ENCODE measurements at regions not wholly inside any gene's neighbourhood (a gene's known extent, or its start where the extent isn't known, plus 50 kb on each side); places are given as distances from the start of the nearest gene placed in this dataset.
A peak's percentile ranks its signal among the peaks of the same experiment; 100 is the strongest.

DNA sequence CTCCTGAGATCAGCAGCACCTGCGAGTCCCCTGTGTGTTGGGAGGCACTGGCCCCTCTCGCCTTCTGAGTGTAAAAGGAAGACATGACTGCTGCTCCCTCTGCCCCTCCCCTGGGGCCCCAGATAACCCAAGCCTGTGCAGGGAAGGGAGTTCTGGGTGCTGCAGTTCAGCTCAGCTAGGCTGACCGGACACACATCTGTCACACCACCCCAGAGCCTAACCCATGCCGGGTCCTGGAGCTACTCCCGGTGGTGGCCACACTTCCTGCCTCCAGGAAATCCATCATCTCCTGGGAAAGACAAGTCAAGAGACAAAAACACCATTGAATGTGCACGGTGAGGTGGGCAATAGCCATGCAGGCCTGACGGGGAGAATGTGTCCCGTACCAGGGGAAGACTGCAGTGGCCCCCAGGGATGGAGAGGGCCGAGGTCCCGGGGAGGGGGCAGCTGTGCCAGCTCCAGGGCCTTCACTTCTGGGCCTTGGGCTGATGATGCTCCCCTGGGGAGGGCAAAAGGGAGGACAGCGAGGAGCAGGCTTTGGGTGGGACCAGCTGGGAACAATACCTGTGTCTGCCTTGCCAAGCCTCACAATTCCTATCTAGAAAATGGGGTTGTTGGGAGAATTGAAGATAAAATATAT is 210.6 kb downstream of the TFCP2L1 start:
- DNase-seq (ENCODE audit: low read depth in 2 of 2) = no peak

DNA sequence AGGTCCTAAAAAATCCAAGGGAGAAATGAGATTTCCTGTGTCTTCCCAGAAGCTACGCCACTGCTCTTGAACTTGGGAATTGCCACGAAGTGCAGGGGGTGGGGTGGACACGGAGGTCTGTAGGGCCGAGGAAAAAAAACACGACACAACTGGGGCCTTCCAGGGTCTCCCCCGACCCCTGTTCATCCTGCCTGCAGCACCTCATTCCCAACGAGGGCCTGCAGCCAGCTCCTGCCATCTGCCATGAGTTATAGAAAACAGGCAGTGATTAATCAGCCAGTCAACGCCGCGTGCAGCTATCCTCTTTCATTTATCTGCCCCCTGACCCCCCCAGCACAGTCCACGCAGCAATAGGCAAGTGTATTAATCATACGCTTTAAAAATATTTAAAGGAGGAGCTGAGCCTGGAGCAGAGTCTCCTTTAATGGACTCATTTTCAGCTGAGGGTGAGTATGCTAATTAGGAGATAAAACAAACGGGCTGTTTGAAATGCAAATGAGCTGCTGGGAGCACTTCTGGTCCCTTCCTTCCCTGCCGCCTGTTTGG is 209.9 kb downstream of the TFCP2L1 start:
- DNase-seq (ENCODE audit: low read depth in 2 of 2) = no peak

DNA sequence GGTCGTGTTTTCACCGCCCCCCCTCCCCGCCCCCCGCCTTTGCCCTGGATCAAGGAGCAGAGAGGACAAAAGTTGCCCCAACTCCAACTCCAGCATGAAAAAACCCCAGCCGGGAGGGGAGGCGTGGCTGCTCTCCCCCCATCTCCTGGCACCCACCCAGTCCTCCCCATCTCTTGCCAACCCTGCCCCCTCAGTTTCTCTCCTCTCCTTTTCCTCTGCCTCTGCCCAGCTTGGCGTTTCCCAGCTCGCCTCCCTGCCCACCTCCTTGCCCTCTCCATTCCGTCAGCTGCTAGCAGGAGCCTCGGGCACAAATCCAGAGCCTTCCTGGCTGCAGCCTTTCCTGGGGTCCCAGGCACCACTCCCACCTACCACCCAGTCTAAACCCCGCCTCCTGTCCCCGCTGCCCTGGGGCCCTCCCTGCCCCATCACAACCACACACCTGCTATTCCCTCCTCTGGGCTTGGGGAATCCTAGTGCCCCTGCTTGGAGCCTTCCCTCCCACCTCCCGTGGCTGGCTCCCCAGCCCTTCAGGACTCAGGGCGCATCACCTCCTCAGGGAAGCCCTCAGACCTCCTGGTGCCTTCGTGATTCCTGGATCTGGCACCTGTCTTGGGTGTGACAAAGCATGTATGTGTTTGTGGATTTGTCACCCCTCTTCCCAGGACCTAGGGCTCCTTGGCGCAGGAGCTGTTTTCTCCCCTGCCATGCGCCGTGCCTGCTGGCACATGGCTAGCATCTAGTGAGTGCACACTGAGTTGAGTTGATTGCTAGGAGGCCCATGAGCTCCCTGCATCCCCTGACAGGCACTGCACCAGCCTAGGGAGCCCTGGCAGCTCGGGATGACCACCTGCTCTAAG is 209.1 kb downstream of the TFCP2L1 start:
- no peak for DNase-seq (ENCODE audit: low read depth in 2 of 2)

DNA sequence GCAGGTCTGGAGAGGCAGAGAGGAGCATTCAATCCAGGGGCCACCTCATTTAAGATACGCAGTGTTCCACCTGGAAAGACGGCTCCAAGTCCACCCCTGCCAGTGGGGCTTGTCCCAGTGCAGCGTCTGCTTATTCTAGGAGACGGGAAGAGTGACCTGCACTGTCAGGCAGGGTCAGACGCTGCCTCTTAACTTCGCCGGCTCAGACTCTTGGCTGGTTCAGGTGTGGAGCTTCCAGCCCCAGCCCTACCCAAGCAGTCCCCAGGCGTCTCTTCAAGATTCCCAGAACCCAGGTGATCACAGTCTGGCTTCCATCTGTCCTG is 208.5 kb downstream of the TFCP2L1 start:
- no peak for DNase-seq (ENCODE audit: low read depth in 2 of 2)

DNA sequence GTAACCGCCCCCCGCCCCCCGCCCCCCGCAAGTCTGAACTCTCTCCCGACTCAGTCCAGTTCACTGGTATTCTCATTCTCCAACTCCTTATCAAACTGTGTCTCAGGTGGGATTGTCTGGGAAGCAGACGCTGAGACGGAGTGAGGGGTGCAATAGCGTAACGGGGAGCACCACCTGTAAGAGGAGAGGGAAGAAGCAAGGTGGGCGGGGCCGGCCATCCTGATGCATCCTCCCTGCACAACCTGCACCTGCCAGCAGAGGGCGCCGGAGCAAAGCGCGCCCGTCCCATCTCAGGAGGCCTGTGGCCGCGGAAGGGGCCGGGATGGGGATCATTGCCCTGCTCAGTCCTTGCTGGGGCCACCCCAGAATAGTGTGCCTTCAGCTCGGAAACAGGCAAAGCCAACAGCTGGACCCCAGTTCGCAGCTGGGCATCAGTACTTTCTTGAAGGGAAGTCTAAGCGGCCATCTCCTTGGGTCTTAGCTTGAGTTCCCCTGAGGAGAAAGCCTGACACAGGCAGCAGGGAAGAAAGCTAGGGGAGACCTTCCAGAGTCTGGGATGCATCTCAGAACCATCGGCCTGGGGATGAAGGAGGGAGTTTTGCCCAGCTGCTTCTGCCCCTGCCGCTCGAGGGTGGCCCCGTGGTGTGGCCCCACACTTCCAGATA is 208.0 kb downstream of the TFCP2L1 start:
- peak; percentile 12 to 26 for DNase-seq (ENCODE audit: low read depth in 2 of 2)

DNA sequence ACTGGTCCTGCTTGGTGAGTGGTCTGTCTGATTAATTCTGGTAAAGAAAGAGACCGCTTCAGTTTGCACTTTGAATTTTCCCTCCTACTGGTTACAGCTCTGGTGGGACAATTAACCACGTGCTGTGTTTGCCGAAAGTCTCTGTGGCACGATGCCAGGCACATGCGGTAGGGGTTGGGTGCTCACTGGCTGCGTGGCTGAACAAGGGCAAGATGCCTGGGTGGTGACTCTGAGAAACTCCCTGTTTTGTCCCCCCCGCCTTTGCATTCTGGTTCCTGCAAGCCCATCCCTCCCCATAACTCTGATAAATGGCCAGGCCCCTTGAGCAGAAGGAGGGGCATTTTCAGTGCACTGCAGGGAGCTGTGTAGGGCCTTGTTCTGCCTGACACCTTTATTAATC is 206.1 kb downstream of the TFCP2L1 start:
- DNase-seq (ENCODE audit: low read depth in 2 of 2) = no peak

DNA sequence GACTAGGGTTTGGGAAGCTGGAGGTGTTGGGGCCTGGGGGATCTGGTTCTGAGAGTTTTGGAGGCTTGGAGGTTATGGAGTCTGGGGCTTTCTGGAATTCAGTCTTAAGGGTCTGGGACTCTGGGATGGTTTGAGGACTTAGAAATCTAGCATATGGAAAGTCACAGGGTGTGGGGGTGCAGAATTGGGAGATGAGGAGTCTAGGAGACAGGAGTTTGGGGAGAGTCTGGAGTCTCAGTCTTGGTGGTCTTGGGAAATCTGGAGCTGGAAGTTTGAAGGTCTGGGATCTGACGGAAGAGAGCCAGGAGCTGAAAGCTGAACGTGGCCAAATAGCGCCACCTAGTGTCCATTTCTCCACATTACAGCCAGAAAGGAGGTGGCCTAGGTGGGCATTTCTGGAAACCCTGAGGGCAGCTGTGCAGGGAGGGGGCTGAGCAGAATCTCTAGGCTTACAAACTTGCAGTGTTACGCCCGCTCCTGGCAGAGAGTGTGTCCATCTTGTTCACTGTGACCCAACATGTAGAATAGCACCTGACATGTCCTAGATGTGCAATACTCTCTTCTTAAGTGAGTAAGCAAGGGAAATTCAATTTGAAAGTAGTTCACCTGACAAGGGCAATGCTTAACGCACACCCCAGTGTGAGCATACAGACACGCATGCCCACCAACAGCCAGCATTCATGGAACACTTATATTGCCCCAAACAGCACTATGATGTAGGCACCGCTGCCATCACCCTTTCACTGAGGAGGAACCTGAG is 204.8 kb downstream of the TFCP2L1 start:
- DNase-seq (ENCODE audit: low read depth in 2 of 2) = peak in 1 of 2 donors; percentile 10

DNA sequence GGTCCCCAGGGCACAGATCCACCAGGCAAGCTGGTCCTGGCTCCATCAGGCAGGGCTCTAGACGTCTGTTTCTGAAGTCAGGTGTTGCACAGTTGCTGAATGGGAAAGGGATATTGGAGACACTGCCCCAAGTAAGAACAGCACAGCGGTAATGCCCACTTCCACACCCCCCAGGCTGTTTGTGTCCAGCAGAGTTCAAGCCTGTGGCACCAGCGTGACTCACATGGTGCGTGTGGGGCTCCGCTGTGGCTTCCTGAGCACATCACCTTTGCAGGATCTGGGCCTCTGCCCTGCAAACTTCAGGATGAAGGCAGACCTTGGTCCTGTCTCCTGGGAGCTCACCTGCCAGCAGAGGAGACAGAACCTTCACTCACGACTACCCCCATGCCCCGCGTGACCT is 203.3 kb downstream of the TFCP2L1 start:
- DNase-seq (ENCODE audit: low read depth in 2 of 2) = no peak

DNA sequence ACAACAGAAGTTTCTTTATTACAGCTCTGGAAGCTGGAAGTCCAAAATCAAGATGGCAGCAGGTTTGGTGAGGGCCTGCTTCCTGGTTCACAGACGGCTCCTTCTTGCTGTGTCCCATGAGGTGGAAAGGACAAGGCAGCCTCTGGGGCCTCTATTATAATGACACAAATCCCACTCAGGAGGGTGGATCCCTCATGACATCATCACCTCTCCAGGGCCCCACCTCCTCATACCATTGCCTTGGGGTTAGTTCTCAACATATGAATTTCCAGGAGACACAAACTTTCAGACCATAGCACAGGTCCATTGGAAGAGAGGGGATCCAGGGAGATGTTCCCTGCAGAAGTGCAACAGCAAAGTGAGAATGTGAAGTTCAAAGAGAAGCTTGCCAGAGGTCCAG is 202.8 kb downstream of the TFCP2L1 start:
- no peak for DNase-seq (ENCODE audit: low read depth in 2 of 2)

DNA sequence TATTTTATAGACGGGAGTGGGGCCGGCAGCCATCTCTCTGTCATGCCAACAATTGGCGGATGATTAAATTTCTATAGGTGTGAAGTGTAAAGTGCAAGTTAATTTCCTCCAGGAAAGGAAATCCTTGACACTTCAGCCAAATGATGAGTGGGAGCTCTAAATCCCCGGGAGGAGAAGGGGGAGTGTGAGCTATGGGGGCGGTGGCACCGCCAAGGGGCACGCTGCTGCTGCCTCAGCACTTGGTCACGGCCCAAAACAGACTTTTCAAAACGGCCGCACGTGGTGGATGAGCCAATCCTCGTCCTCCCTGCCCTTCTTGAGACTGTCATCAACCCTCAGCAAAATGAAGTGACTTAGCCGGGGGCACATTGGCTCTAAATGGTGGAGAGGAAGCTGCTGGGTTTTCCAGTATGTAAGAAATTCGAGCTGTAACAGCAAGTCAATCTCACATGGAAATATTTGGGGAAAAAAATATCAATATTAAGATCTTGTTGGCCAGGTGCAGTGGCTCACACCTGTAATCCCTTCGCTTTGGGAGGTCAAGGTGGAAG is 200.8 kb downstream of the TFCP2L1 start:
- no peak for DNase-seq (ENCODE audit: low read depth in 2 of 2)

DNA sequence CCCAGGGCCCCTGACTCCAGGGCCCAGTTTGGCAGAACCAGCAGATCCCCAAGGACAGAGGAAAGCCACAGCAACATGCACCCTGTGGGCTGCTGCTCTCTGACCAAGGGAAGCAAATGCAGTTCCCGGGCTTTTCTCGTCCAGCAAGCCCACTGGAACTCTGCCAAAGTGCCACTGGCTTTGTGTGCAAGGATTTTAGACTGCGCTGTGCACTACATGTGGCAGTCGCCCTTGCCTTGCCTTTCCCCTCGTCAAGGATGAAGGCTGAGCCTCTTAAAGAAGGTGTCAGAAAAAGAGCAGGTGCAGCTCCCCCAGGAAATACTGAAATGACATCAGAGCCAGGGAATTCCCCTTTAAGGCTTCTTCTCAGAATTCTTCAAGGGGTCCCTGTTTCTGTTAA is 199.2 kb downstream of the TFCP2L1 start:
- DNase-seq (ENCODE audit: low read depth in 2 of 2) = no peak

DNA sequence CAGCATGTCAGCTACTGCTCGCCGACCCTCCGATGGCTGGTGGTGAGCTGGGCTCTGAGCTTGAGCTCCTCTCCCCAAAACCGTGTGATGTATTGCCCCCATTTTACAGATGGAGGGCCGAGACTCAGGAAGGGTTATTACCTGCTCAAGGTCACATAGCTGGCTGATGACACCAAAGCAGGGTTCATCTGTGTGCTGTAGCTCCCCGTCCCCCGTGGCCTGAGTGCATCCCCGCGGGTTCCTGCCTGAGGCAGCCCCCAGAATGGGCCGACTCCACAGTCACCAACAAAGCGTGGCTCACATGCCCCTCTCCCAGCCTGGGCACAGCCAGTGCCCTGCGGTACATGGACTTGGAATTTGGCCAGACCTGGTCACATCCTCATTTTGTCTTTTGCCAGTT is 198.6 kb downstream of the TFCP2L1 start:
- no peak for DNase-seq (ENCODE audit: low read depth in 2 of 2)

DNA sequence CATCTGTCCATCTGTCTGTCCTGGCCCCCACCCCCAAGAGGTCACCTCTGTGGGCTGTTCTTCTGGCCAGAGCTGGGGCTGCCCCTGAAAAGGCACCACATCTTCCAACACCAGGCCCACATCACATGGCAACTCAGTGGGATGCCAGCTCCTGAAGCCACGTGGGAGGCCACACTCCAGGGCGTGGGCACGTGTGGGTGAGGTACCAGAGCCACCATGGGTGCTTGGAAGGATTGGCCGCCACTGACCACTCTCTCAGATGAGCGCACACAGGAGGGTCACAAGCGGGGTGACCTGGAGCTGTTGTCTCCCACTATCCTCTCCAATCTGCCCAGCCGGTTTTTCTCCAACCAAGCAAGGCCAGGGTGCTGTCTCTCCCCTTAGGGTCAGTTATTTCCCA is 197.9 kb downstream of the TFCP2L1 start:
- no peak for DNase-seq (ENCODE audit: low read depth in 2 of 2)

DNA sequence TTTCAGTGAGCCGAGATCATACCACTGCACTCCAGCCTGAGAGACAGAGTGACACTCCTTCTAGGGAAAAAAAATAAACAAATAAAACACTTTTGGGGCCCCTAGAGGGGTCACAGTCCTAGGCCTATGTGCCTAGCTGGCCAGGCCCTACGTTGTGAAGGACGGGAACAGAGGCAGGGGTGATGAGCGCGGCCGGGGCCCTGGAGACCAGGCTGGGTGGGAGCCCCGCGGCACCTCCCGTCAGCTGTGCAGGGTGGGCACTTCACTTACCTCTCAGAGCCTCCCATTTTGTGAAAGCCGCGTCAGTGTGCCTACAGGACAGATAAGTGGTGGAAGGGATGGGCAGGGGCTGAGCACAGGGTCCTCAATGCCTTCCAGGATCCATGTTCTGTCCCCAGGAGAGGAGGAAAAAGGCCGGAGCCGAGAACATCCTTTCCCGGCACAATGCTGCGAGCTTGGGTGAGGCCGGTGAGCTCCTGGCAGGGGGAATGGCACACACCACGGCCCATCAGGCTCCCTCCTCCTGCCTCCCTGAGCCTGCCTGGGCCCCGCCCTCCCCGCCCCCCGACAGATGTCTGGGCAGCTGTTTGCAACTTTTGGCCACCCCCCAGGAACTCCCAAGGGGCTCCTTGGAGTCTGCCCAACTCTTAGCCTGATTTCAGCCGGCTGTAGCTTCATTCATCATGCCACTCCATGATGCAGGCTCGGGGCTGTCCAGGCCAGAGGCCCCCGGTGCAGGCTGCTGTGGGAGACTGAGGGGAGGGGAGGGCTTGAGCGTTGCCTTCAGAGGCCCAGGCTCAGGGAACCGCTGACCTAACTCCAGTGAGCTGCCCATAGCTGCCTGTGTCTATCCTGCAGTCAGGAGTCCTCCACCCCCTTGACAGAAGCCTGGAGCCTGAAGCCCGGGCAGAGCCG is 196.5 kb downstream of the TFCP2L1 start:
- no peak for DNase-seq (ENCODE audit: low read depth in 2 of 2)

DNA sequence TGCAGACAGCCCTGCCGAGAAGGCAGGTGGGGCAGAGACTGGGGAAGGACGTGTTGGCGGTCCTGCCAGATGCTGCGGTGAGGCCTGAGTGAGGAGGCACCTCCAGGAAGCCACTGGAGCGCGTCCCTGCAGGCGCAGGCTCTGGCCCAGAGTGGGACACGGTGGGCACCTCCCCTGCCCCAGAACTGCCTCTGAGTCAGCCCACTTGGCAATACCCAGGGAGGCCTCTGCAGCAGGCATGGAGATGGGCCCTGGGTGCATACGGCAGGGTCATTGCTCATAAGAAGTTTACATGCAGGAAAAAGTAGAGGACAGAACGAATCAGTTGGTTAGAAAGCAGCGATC is 195.9 kb downstream of the TFCP2L1 start:
- DNase-seq (ENCODE audit: low read depth in 2 of 2) = no peak

DNA sequence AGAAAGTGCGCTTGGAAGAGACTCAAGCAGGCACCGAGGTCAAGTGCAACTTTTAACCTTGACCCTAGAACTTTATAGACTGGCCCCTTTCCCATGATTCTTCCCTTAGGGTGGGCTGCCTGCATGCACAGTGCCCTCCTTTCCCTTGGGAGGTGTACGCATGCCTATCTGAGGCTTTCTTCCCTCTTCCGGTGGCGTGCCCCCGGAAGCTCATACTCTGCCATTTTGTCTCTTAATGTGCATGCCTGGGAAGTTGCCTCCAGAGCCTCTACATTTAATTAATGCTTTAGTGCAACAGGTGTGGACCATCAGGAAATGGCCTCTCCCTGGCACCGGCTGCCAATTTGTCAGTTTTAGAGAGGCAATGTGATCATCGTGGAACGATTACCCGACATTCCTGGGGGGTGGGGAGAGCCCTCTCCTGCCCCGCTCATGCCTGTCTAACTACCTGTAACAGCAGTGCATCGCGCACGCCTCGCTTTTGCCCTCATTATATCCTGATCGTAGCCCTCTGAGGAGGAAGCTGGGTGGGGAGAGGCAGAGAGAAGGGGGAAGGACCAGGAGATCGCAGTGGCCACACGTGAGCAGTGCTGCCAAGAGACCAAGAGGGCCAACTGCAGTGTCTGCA is 194.8 kb downstream of the TFCP2L1 start:
- no peak for DNase-seq (ENCODE audit: low read depth in 2 of 2)

DNA sequence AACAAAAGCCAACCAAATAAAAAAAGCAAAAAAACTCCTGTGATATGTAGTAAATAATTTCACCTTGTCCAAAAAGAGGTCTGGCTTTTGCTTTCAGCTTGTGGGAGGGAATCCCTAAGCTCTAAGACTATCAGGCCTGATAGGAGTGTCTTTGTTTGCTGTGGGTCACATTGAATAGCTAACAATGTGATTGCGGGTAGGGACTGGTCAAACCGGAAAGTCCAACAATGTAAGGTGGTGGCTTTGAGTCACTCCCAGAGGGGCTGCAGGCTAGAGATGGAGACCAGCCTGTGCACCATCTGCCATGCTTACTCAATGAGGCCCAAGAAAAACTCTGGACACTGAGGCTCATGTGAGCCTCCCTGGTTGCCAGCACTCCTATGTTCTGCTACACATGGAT is 192.9 kb downstream of the TFCP2L1 start:
- no peak for DNase-seq (ENCODE audit: low read depth in 2 of 2)

DNA sequence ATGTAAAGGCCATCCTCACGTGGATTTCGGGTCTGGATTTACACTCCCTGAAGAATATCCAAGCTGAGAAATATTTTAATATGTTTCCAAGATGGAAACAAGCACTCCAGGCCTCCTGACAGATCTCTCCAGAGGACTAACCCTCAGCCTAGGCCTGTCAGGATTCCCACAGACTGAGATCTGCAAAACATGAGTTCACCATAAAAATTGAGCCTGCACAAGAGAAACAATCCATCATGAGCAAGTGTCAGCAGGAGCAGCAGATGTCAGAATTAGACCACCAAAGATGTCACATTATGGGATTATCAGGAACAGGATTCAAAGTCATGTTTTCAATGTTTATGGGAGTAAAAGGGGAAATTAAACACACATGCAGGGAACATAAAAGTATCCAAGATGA is 191.3 kb downstream of the TFCP2L1 start:
- no peak for DNase-seq (ENCODE audit: low read depth in 2 of 2)

DNA sequence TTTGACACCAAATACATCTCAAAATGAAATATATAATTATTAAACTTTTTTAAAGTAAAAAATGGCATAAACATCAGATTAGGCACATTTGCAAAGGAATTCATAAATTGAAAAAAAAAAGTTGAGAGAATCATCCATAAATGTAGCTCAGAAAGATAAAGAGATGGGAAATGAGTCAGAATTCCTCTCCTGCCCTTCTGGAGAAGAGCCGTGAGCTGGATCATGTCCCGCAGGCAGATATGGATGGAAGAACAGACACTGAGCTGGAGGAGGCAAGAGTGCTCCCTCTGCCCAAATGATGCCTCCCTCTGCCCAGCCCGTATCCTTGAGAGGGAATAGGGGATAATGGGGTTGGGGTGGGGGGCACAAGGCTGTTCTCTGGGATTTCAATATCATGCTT is 190.9 kb downstream of the TFCP2L1 start:
- no peak for DNase-seq (ENCODE audit: low read depth in 2 of 2)

DNA sequence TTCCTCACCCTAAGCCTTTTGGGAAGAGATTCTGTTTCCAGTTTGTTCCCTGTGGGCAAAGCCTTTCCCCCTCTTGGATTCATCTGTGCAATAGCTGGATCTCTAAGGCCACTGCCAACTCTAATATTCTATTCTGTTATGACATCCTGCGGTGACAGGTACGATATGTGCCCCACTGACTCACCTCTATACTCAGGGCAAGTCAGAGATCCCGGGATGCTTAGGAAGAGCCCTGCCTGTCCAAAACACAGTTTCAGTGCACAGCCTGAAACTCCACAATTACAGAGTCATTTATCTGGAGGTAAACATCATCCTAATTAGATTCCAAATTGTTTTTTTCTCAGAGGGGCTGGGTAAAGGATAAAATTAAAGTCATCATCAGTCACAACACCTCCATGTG is 190.2 kb downstream of the TFCP2L1 start:
- no peak for DNase-seq (ENCODE audit: low read depth in 2 of 2)
